GM12892 (cell line): ENCODE measurements at regions not wholly inside any gene's neighbourhood (a gene's known extent, or its start where the extent isn't known, plus 50 kb on each side); places are given as distances from the start of the nearest gene placed in this dataset.

Source experiments
- POLR2A ChIP-seq: IDR thresholded peaks from 2 replicates; pipeline ENCODE4 v1.6.1; 2011; ENCODE audit warnings: low read depth, low read length, control low read depth
- TAF1 ChIP-seq: IDR thresholded peaks from 2 replicates; pipeline ENCODE4 v1.6.1; 2011; ENCODE audit warnings: low read depth, mild to moderate bottlenecking, control low read depth, low read length, borderline replicate concordance

DNA sequence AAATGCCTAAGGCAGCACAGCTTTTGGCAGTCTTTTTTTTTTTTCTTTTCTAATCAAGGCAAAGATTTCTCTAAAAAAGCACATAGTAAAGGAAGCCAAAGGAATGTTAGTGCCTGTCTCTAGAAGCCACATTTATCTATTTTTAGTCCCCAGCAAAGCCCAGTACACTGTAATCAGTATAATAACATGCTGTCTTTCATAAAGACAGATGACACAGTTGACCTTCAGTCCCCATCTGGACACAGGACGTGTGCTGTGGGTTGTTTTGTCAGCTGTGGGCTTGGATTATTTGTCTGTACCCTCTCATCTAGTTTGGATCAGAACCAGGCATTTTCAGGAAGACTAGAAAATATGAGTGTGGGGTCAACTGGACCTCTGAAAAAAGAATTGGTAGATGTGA, 110.4 kb upstream of the CTNNB1 start:
- no peak for TF ChIP-seq POLR2A
- TF ChIP-seq TAF1, result no peak
